IMR-90 (cell line): ENCODE measurements at regions not wholly inside any gene's neighbourhood (a gene's known extent, or its start where the extent isn't known, plus 50 kb on each side); places are given as distances from the start of the nearest gene placed in this dataset.

Experiments
- ATAC-seq: fragments of 200-7000 bp; cut with Tn5 transposase; 2 replicates; pipeline ENCODE4 v1.9.1; 2020; ENCODE audit warnings: low read depth, mild to moderate bottlenecking, moderate library complexity
- BruUV-seq: library from RNA; stranded (reverse); fragments of 400-500 nt; replicated peaks from 2 replicates; lab custom pipeline; 2021; lab: Mats Ljungman, UMichigan
- CTCF ChIA-PET: fragments of 300-600 bp; formaldehyde crosslinking; extraction: SDS; loops from one replicate; lab custom pipeline; 2021; ENCODE audit warnings: antibody characterized with exemption; lab: Yijun Ruan, JAX
- POLR2A ChIA-PET: fragments of 300-600 bp; sonication (Branson Sonifier 250); formaldehyde crosslinking; loops from one replicate; lab custom pipeline; 2022; ENCODE audit warnings: antibody characterized with exemption; ENCODE audit not compliant: unreplicated experiment; lab: Charles Lee
- DNase-seq: peaks from one replicate; pipeline ENCODE4 v3.0.0; 2013
- H2AFZ ChIP-seq: replicated peaks from 2 replicates; pipeline ENCODE3; 2013; ENCODE audit warnings: low read length, mild to moderate bottlenecking; ENCODE audit not compliant: poor library complexity
- H2AK5ac ChIP-seq: 2 replicates; pipeline ENCODE4 v1.6.1; 2013; ENCODE audit warnings: low read depth, low read length, inconsistent platforms
- H2AK9ac ChIP-seq: replicated peaks from 2 replicates; pipeline ENCODE3; 2013; ENCODE audit warnings: mild to moderate bottlenecking, low read depth, low read length, moderate library complexity; ENCODE audit not compliant: poor library complexity
- H2BK120ac ChIP-seq: 2 replicates; pipeline ENCODE4 v1.6.1; 2013; ENCODE audit warnings: low read depth, low read length, inconsistent platforms
- H2BK15ac ChIP-seq: 3 replicates; pipeline ENCODE4 v1.6.1; 2013; ENCODE audit warnings: low read depth, low read length, inconsistent platforms
- H2BK20ac ChIP-seq: 2 replicates; pipeline ENCODE4 v1.6.1; 2013; ENCODE audit warnings: low read depth, mild to moderate bottlenecking, inconsistent platforms, low read length, moderate library complexity
- H2BK5ac ChIP-seq: 2 replicates; pipeline ENCODE4 v1.6.1; 2013; ENCODE audit warnings: mild to moderate bottlenecking, low read depth, low read length, inconsistent platforms; ENCODE audit not compliant: poor library complexity, severe bottlenecking
- H3K14ac ChIP-seq: replicated peaks from 2 replicates; pipeline ENCODE4 v1.6.1; 2013; ENCODE audit warnings: low read depth, low read length, inconsistent platforms
- H3K18ac ChIP-seq: 2 replicates; pipeline ENCODE4 v1.6.1; 2013; ENCODE audit warnings: low read depth, low read length, control low read depth
- H3K23ac ChIP-seq: 2 replicates; pipeline ENCODE4 v1.6.1; 2013; ENCODE audit warnings: low read depth, low read length, inconsistent platforms
- H3K27ac ChIP-seq: 2 replicates; pipeline ENCODE4 v1.5.1; 2013; ENCODE audit warnings: mild to moderate bottlenecking, control low read depth, low read length; ENCODE audit not compliant: insufficient read depth
- H3K27me3 ChIP-seq: 2 replicates; pipeline ENCODE4 v1.6.1; 2013; ENCODE audit warnings: low read length; ENCODE audit not compliant: control insufficient read depth, insufficient read depth
- H3K36me3 ChIP-seq: 2 replicates; pipeline ENCODE4 v1.6.1; 2013; ENCODE audit warnings: low read length, mixed read lengths; ENCODE audit not compliant: control insufficient read depth, insufficient read depth
- H3K4ac ChIP-seq: 2 replicates; pipeline ENCODE4 v1.6.1; 2013; ENCODE audit warnings: low read depth, low read length, inconsistent platforms
- H3K4me1 ChIP-seq: 2 replicates; pipeline ENCODE4 v1.6.1; 2013; ENCODE audit warnings: low read length, mixed read lengths; ENCODE audit not compliant: control insufficient read depth, insufficient read depth
- H3K4me2 ChIP-seq: 2 replicates; pipeline ENCODE4 v1.6.1; 2013; ENCODE audit warnings: low read depth, mild to moderate bottlenecking, control low read depth, low read length, moderate library complexity
- H3K4me3 ChIP-seq: 2 replicates; pipeline ENCODE4 v1.5.1; 2013; ENCODE audit warnings: low read depth, mild to moderate bottlenecking, control low read depth, low read length, moderate library complexity; ENCODE audit not compliant: insufficient read depth
- H3K56ac ChIP-seq: 2 replicates; pipeline ENCODE4 v1.6.1; 2013; ENCODE audit warnings: low read length, inconsistent platforms; ENCODE audit not compliant: insufficient read depth; ENCODE audit errors: extremely low read depth
- H3K79me1 ChIP-seq, 2 experiments: 2 replicates each; pipeline ENCODE4 v1.6.1; 2013; ENCODE audit warnings: low read length in 2 of 2, inconsistent platforms in 1 of 2, low read depth in 1 of 2
- H3K9ac ChIP-seq: 2 replicates; pipeline ENCODE4 v1.6.1; 2013; ENCODE audit warnings: low read depth, low read length, control low read depth
- H3K9me1 ChIP-seq: 2 replicates; pipeline ENCODE4 v1.6.1; 2013; ENCODE audit warnings: low read length, inconsistent platforms; ENCODE audit not compliant: insufficient read depth
- H3K9me3 ChIP-seq: 2 replicates; pipeline ENCODE4 v1.6.1; 2013; ENCODE audit warnings: low read length; ENCODE audit not compliant: control insufficient read depth, insufficient read depth
- H4K20me1 ChIP-seq: 2 replicates; pipeline ENCODE4 v1.6.1; 2013; ENCODE audit warnings: low read length, inconsistent platforms; ENCODE audit not compliant: insufficient read depth
- H4K5ac ChIP-seq: 2 replicates; pipeline ENCODE4 v1.6.1; 2013; ENCODE audit warnings: mild to moderate bottlenecking, low read depth, low read length, control low read depth
- H4K8ac ChIP-seq, 2 experiments: 2 replicates each; pipeline ENCODE4 v1.6.1; 2013; ENCODE audit warnings: low read depth in 2 of 2, low read length in 2 of 2, control low read depth in 1 of 2, inconsistent platforms in 1 of 2
- H4K91ac ChIP-seq: 2 replicates; pipeline ENCODE4 v1.6.1; 2013; ENCODE audit warnings: low read depth, low read length, inconsistent platforms; ENCODE audit not compliant: insufficient read depth
- FOS ChIP-seq: fragments of 150-350 bp; IDR thresholded peaks from 2 replicates; pipeline ENCODE4 v1.6.1; 2016; ENCODE audit warnings: low read depth, low read length
- MAZ ChIP-seq: IDR thresholded peaks from 2 replicates; pipeline ENCODE4 v1.6.1; 2012; ENCODE audit warnings: low read depth, mild to moderate bottlenecking, low read length, improper control_type of control experiment, moderate library complexity, borderline replicate concordance
- MXI1 ChIP-seq: IDR thresholded peaks from 2 replicates; pipeline ENCODE4 v1.6.1; 2012; ENCODE audit warnings: low read depth, mild to moderate bottlenecking, low read length, moderate library complexity, borderline replicate concordance
- RAD21 ChIP-seq: IDR thresholded peaks from 2 replicates; pipeline ENCODE4 v1.6.1; 2012; ENCODE audit warnings: low read length, improper control_type of control experiment
- WGBS, 2 experiments: methylation state at CpG; one replicate each; pipeline versions ENCODE4 v1.1.5 to v1.1.7; 2013; ENCODE audit warnings: missing lambda C conversion rate in 2 of 2; ENCODE audit not compliant: insufficient read length in 1 of 2; ENCODE audit errors: extremely low coverage in 2 of 2; 5-methylcytosine and 5-hydroxymethylcytosine counted together
- dilution Hi-C: fragments of 300-500 bp; cut with HindIII; formaldehyde crosslinking; loops from one replicate; pipeline ENCODE4 v1.14.3; 2018; ENCODE audit warnings: low sequenced_read_pairs; ENCODE audit not compliant: unreplicated experiment
- in situ Hi-C: fragments of 300-500 bp; cut with MboI; formaldehyde crosslinking; loops from 3 replicates; pipeline ENCODE4 v1.14.3; 2019; ENCODE audit warnings: low sequenced_read_pairs, inconsistent platforms, mixed read lengths
- intact Hi-C: fragments of 100-400 bp; cut with micrococcal nuclease; formaldehyde crosslinking; loops from 2 replicates; pipeline ENCODE4 v1.10.0; 2022
- TF ChIP-seq, protein P1 (sequence below): fragments of 150-350 bp; IDR thresholded peaks from 2 replicates; pipeline ENCODE4 v1.6.1; 2017; ENCODE audit warnings: mild to moderate bottlenecking, antibody characterized with exemption, low read length, low read depth

DNA sequence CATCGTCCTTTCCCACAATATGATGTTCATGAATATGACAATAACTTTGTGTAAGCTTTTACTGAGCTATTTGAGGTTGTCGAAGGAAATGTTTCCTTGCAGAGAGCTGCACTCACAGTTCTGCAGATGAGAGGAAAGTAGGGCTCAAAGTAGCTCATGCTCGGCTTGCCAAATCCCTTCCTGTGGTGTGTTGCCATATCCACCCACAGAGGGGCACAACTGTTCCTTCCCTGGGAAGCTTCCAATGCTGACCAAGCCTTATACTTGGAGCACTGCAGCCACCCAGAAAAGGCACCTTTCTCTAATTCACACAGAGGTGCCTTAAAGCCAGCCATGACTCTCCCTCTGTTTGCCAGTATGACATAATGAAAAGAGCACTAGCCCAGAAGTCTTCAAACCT is 390.3 kb downstream of the CAAP1 start:
- ChIA-PET POLR2A (no interaction called here), CTCF (interaction anchor here (0.6 kb wide), 2 partner anchors 28 to 130 kb away, joined by 3 read pairs; no protein-coding TSS in a partner anchor)
- intact Hi-C loops (no loop called here), dilution Hi-C loops (no loop called here), in situ Hi-C loops (no loop called here)
- Histone ChIP-seq H3K14ac (no peak overlapping the region), H2AK9ac (no peak overlapping the region), H4K20me1 (no peaks in the 10 kb centered on the region), H3K23ac (no peak overlapping the region), H3K56ac (no peak overlapping the region), H3K4me2 (no peak overlapping the region), H2BK5ac (no peak overlapping the region), H3K4me1 (no peaks in the 10 kb centered on the region), H3K79me1 (no peaks in the 10 kb centered on the region), H2AFZ (no peak overlapping the region), H4K8ac (no peak overlapping the region), H4K91ac (no peak overlapping the region), H3K9me1 (no peaks in the 10 kb centered on the region), H3K9ac (no peak overlapping the region), H2AK5ac (no peak overlapping the region), H3K36me3 (no peaks in the 10 kb centered on the region), H3K27me3 (no peaks in the 10 kb centered on the region), H3K4me3 (no peak overlapping the region), H3K27ac (no peak overlapping the region), H3K18ac (no peak overlapping the region), H2BK15ac (no peak overlapping the region), H2BK120ac (no peak overlapping the region), H3K9me3 (peaks cover 2% of the 10 kb centered on the region; the same call in 1 of the 2 replicates), H4K5ac (no peak overlapping the region), H2BK20ac (no peak overlapping the region), H3K4ac (no peak overlapping the region)
- ATAC-seq = no peak
- no CpG with 5 or more reads among the region's 3 CpGs for WGBS, 2 experiments
- no peak for TF ChIP-seq FOS
- TF ChIP-seq MAZ = no peak
- TF ChIP-seq RAD21 = no peak
- TF ChIP-seq, protein P1, sequence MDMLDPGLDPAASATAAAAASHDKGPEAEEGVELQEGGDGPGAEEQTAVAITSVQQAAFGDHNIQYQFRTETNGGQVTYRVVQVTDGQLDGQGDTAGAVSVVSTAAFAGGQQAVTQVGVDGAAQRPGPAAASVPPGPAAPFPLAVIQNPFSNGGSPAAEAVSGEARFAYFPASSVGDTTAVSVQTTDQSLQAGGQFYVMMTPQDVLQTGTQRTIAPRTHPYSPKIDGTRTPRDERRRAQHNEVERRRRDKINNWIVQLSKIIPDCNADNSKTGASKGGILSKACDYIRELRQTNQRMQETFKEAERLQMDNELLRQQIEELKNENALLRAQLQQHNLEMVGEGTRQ = no peak
- no peak for TF ChIP-seq MXI1
- DNase-seq = no peak
- no TSS peak for BruUV-seq
